ENCODE measurements at regions not wholly inside any gene's neighbourhood (a gene's known extent, or its start where the extent isn't known, plus 50 kb on each side); places are given as distances from the start of the nearest gene placed in this dataset.

DNA sequence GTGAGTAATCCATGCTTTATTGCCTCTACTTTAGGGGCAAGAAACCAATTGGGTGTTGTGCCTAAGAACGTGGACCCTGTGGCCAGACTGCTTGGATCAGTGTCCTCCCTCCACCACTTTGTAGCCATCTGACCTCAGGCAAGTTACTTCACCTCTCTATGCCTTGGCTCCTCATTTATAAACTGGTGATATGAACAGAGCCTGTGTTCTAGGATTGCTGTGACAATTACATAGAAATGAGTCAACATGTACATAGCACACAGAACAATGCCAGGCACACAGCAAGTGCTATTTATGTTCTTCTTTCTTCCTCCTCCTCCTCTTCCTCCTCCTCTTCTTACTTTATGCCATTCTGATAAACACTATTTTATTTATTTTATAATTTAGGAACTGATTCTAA is 339.4 kb downstream of the CD83 start:
- Histone ChIP-seq H3K4me2 (no peak overlapping the region), H4K20me1 (replicated peaks; ENCODE audit: insufficient read depth) (no peaks in the 10 kb centered on the region), H3K4me3 (no peak overlapping the region), H3K36me3 (ENCODE audit: insufficient read depth) (peaks cover 7% of the 10 kb centered on the region; the same call in 1 of the 2 replicates), H3K27me3 (ENCODE audit: insufficient read depth) (no peaks in the 10 kb centered on the region), H2AFZ (no peak overlapping the region), H3F3A (replicated peaks; ENCODE audit: low read depth) (no peaks in the 10 kb centered on the region), H3K79me2 (replicated peaks; ENCODE audit: insufficient read depth) (no peaks in the 10 kb centered on the region), H3K4me1 (ENCODE audit: insufficient read depth) (peaks cover 3% of the 10 kb centered on the region; the same call in 1 of the 2 replicates), H3K27ac (ENCODE audit: low read depth) (no peak overlapping the region), H3K9me2 (ENCODE audit: insufficient read depth) (peaks cover 12% of the 10 kb centered on the region; the same call in 1 of the 2 replicates)
- DNase-seq (ENCODE audit: low spot score) (no peak), ATAC-seq (no peak)
- H3K9me3 Mint-ChIP-seq: no peaks in the 10 kb centered on the region
- no peak overlapping the region for H3K27ac Mint-ChIP-seq
- no peak overlapping the region for H3K4me3 Mint-ChIP-seq
- TF ChIP-seq, protein P1, sequence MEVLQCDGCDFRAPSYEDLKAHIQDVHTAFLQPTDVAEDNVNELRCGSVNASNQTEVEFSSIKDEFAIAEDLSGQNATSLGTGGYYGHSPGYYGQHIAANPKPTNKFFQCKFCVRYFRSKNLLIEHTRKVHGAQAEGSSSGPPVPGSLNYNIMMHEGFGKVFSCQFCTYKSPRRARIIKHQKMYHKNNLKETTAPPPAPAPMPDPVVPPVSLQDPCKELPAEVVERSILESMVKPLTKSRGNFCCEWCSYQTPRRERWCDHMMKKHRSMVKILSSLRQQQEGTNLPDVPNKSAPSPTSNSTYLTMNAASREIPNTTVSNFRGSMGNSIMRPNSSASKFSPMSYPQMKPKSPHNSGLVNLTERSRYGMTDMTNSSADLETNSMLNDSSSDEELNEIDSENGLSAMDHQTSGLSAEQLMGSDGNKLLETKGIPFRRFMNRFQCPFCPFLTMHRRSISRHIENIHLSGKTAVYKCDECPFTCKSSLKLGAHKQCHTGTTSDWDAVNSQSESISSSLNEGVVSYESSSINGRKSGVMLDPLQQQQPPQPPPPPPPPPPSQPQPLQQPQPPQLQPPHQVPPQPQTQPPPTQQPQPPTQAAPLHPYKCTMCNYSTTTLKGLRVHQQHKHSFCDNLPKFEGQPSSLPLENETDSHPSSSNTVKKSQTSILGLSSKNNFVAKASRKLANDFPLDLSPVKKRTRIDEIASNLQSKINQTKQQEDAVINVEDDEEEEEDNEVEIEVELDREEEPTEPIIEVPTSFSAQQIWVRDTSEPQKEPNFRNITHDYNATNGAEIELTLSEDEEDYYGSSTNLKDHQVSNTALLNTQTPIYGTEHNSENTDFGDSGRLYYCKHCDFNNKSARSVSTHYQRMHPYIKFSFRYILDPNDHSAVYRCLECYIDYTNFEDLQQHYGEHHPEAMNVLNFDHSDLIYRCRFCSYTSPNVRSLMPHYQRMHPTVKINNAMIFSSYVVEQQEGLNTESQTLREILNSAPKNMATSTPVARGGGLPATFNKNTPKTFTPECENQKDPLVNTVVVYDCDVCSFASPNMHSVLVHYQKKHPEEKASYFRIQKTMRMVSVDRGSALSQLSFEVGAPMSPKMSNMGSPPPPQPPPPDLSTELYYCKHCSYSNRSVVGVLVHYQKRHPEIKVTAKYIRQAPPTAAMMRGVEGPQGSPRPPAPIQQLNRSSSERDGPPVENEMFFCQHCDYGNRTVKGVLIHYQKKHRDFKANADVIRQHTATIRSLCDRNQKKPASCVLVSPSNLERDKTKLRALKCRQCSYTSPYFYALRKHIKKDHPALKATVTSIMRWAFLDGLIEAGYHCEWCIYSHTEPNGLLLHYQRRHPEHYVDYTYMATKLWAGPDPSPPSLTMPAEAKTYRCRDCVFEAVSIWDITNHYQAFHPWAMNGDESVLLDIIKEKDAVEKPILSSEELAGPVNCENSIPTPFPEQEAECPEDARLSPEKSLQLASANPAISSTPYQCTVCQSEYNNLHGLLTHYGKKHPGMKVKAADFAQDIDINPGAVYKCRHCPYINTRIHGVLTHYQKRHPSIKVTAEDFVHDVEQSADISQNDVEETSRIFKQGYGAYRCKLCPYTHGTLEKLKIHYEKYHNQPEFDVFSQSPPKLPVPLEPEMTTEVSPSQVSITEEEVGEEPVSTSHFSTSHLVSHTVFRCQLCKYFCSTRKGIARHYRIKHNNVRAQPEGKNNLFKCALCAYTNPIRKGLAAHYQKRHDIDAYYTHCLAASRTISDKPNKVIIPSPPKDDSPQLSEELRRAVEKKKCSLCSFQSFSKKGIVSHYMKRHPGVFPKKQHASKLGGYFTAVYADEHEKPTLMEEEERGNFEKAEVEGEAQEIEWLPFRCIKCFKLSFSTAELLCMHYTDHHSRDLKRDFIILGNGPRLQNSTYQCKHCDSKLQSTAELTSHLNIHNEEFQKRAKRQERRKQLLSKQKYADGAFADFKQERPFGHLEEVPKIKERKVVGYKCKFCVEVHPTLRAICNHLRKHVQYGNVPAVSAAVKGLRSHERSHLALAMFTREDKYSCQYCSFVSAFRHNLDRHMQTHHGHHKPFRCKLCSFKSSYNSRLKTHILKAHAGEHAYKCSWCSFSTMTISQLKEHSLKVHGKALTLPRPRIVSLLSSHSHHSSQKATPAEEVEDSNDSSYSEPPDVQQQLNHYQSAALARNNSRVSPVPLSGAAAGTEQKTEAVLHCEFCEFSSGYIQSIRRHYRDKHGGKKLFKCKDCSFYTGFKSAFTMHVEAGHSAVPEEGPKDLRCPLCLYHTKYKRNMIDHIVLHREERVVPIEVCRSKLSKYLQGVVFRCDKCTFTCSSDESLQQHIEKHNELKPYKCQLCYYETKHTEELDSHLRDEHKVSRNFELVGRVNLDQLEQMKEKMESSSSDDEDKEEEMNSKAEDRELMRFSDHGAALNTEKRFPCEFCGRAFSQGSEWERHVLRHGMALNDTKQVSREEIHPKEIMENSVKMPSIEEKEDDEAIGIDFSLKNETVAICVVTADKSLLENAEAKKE (CRISPR knock-in tag; IDR thresholded peaks at IDR 0.05): no peak
- TF ChIP-seq POLR2AphosphoS5 (IDR thresholded peaks at IDR 0.05; ENCODE audit: low read depth) (no peak), STAT1 (IDR thresholded peaks at IDR 0.05; ENCODE audit: unreplicated experiment) (no peak), JUNB (IDR thresholded peaks at IDR 0.05; ENCODE audit: unreplicated experiment) (no peak), NANOG (IDR thresholded peaks at IDR 0.05; ENCODE audit: borderline replicate concordance) (no peak), ZNF114 (CRISPR knock-in tag; IDR thresholded peaks at IDR 0.05) (no peak), ZNF331 (CRISPR knock-in tag; IDR thresholded peaks at IDR 0.05; ENCODE audit: low read depth) (no peak), EZH2phosphoT487 (IDR thresholded peaks at IDR 0.05; ENCODE audit: unreplicated experiment) (no peak), CREB1 (CRISPR knock-in tag; IDR thresholded peaks at IDR 0.05; ENCODE audit: low read depth) (no peak), EZH2 (IDR thresholded peaks at IDR 0.05; ENCODE audit: low read depth, unreplicated experiment) (no peak)
- TF ChIP-seq, protein P2, sequence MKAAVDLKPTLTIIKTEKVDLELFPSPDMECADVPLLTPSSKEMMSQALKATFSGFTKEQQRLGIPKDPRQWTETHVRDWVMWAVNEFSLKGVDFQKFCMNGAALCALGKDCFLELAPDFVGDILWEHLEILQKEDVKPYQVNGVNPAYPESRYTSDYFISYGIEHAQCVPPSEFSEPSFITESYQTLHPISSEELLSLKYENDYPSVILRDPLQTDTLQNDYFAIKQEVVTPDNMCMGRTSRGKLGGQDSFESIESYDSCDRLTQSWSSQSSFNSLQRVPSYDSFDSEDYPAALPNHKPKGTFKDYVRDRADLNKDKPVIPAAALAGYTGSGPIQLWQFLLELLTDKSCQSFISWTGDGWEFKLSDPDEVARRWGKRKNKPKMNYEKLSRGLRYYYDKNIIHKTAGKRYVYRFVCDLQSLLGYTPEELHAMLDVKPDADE (IDR thresholded peaks at IDR 0.05): no peak
- TF ChIP-seq, protein P3, sequence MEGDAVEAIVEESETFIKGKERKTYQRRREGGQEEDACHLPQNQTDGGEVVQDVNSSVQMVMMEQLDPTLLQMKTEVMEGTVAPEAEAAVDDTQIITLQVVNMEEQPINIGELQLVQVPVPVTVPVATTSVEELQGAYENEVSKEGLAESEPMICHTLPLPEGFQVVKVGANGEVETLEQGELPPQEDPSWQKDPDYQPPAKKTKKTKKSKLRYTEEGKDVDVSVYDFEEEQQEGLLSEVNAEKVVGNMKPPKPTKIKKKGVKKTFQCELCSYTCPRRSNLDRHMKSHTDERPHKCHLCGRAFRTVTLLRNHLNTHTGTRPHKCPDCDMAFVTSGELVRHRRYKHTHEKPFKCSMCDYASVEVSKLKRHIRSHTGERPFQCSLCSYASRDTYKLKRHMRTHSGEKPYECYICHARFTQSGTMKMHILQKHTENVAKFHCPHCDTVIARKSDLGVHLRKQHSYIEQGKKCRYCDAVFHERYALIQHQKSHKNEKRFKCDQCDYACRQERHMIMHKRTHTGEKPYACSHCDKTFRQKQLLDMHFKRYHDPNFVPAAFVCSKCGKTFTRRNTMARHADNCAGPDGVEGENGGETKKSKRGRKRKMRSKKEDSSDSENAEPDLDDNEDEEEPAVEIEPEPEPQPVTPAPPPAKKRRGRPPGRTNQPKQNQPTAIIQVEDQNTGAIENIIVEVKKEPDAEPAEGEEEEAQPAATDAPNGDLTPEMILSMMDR (conservative IDR thresholded peaks at IDR 0.05; ENCODE audit: low read depth in 2 of 2): no peak
- TF ChIP-seq, protein P4, sequence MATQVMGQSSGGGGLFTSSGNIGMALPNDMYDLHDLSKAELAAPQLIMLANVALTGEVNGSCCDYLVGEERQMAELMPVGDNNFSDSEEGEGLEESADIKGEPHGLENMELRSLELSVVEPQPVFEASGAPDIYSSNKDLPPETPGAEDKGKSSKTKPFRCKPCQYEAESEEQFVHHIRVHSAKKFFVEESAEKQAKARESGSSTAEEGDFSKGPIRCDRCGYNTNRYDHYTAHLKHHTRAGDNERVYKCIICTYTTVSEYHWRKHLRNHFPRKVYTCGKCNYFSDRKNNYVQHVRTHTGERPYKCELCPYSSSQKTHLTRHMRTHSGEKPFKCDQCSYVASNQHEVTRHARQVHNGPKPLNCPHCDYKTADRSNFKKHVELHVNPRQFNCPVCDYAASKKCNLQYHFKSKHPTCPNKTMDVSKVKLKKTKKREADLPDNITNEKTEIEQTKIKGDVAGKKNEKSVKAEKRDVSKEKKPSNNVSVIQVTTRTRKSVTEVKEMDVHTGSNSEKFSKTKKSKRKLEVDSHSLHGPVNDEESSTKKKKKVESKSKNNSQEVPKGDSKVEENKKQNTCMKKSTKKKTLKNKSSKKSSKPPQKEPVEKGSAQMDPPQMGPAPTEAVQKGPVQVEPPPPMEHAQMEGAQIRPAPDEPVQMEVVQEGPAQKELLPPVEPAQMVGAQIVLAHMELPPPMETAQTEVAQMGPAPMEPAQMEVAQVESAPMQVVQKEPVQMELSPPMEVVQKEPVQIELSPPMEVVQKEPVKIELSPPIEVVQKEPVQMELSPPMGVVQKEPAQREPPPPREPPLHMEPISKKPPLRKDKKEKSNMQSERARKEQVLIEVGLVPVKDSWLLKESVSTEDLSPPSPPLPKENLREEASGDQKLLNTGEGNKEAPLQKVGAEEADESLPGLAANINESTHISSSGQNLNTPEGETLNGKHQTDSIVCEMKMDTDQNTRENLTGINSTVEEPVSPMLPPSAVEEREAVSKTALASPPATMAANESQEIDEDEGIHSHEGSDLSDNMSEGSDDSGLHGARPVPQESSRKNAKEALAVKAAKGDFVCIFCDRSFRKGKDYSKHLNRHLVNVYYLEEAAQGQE (IDR thresholded peaks at IDR 0.05; ENCODE audit: unreplicated experiment): no peak
- H3K4me1 Mint-ChIP-seq: peaks cover 6% of the 10 kb centered on the region; the same call in 1 of the 3 replicates
- H3K27me3 Mint-ChIP-seq (ENCODE audit: insufficient read depth, low read depth, poor library complexity): peaks cover 2% of the 10 kb centered on the region
- peaks cover 2% of the 10 kb centered on the region; the same call in 1 of the 3 replicates for H3K36me3 Mint-ChIP-seq (ENCODE audit: low read depth)
